GM21390 (cell line): ENCODE measurements at regions not wholly inside any gene's neighbourhood (a gene's known extent, or its start where the extent isn't known, plus 50 kb on each side); places are given as distances from the start of the nearest gene placed in this dataset.

Experiments
- ATAC-seq: cut with Tn5 transposase; IDR thresholded peaks from one replicate; pipeline ENCODE4 v1.9.1; 2021; ENCODE audit not compliant: unreplicated experiment

GRCh38 chr11:45368697-45369096, 82.6 kb upstream of the SYT13 start:
- ATAC-seq: no peak

GRCh38 chr11:45366619-45367190, 80.6 kb upstream of the SYT13 start:
- ATAC-seq: no peak

GRCh38 chr11:45365961-45366618, 79.9 kb upstream of the SYT13 start:
- ATAC-seq: no peak

GRCh38 chr11:45362636-45363035, 76.5 kb upstream of the SYT13 start:
- ATAC-seq: no peak

- ATAC-seq: no peak
These were observed 75.4 kb upstream of the SYT13 start for GRCh38 chr11:45361551-45361950.

- ATAC-seq: no peak
These were observed 69.5 kb upstream of the SYT13 start for GRCh38 chr11:45355706-45356041.

- peak; percentile 93 for ATAC-seq
These were observed 69.0 kb upstream of the SYT13 start for GRCh38 chr11:45354976-45355705.

GRCh38 chr11:45348729-45349128, 62.6 kb upstream of the SYT13 start:
- ATAC-seq: no peak

GRCh38 chr11:45347348-45348082, 61.4 kb upstream of the SYT13 start:
- ATAC-seq: no peak

- no peak for ATAC-seq
These were observed 59.4 kb upstream of the SYT13 start for GRCh38 chr11:45345491-45345890.

- ATAC-seq: no peak
These were observed 57.9 kb upstream of the SYT13 start for GRCh38 chr11:45344028-45344427.

GRCh38 chr11:45343444-45343843, 57.3 kb upstream of the SYT13 start:
- ATAC-seq: no peak

GRCh38 chr11:45341372-45341771, 55.2 kb upstream of the SYT13 start:
- no peak for ATAC-seq

GRCh38 chr11:45339729-45340519, 53.8 kb upstream of the SYT13 start:
- ATAC-seq: peak; percentile 96

GRCh38 chr11:45337583-45338360, 51.6 kb upstream of the SYT13 start:
- no peak for ATAC-seq

- no peak for ATAC-seq
These were observed 50.0 kb upstream of the SYT13 start for GRCh38 chr11:45336136-45336535.
